ENCODE measurements at regions not wholly inside any gene's neighbourhood (a gene's known extent, or its start where the extent isn't known, plus 50 kb on each side); places are given as distances from the start of the nearest gene placed in this dataset.
"Not testable (repeated sequence)": the region's sequence is repeated elsewhere in the genome, so short reads cannot be mapped to it uniquely, and the experiment has no call there.

DNA sequence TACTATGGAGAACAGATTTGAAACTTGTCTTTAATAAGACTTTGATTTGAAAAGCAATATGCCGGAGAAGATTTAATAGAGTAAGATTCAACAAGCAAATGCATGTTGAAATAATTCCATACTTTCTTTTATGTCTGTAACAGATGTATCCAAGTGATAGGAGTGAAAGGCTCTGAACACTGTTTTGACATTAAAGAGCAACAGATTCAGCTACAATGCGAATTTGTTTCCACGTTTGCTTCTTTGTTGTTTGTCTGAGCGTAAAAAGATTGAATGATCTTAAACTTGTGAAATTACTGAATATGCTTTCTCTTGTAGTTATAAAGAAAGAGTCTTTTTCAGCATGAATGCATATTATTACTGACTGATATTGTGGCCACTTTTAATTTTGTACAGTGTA lies 2612.9 kb downstream of the PCDH9 start (continued):
- TF ChIP-seq RORB (CRISPR knock-in tag; IDR thresholded peaks at IDR 0.05): no peak

DNA sequence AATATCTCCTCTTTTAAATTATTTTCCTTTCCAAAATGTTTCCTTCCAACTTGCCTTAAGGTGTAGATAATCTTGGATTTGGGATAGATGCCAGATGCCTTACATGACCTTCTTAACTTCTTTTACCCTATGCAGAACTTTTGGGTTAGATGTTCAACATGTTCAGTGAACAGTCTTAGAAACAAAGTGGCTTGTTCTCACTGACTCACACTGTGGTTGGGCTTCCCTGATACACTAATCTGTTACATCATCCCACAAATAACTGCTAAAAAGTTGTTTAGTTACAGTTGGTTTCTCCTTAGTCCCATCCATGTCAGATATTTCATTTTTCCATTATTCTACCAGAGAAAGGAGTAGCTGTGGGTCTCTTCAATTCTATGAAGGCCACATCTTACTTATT lies 2638.2 kb downstream of the PCDH9 start:
- no peak for DNase-seq (ENCODE audit: low spot score)
- Mint-ChIP-seq H3K27ac (no peak overlapping the region), H3K9me3 (no peaks in the 10 kb centered on the region), H3K4me3 (no peak overlapping the region), H3K27me3 (ENCODE audit: low read depth) (no peaks in the 10 kb centered on the region), H3K4me1 (no peaks in the 10 kb centered on the region), H3K36me3 (no peaks in the 10 kb centered on the region)
- CTCF ChIA-PET: no interaction called here
- POLR2A ChIA-PET: no interaction called here
- TF ChIP-seq EMX1 (CRISPR knock-in tag; IDR thresholded peaks at IDR 0.05) (no peak), FOXK1 (CRISPR knock-in tag; IDR thresholded peaks at IDR 0.05) (no peak), JAZF1 (CRISPR knock-in tag; IDR thresholded peaks at IDR 0.05) (no peak)
- TF ChIP-seq, protein P1, sequence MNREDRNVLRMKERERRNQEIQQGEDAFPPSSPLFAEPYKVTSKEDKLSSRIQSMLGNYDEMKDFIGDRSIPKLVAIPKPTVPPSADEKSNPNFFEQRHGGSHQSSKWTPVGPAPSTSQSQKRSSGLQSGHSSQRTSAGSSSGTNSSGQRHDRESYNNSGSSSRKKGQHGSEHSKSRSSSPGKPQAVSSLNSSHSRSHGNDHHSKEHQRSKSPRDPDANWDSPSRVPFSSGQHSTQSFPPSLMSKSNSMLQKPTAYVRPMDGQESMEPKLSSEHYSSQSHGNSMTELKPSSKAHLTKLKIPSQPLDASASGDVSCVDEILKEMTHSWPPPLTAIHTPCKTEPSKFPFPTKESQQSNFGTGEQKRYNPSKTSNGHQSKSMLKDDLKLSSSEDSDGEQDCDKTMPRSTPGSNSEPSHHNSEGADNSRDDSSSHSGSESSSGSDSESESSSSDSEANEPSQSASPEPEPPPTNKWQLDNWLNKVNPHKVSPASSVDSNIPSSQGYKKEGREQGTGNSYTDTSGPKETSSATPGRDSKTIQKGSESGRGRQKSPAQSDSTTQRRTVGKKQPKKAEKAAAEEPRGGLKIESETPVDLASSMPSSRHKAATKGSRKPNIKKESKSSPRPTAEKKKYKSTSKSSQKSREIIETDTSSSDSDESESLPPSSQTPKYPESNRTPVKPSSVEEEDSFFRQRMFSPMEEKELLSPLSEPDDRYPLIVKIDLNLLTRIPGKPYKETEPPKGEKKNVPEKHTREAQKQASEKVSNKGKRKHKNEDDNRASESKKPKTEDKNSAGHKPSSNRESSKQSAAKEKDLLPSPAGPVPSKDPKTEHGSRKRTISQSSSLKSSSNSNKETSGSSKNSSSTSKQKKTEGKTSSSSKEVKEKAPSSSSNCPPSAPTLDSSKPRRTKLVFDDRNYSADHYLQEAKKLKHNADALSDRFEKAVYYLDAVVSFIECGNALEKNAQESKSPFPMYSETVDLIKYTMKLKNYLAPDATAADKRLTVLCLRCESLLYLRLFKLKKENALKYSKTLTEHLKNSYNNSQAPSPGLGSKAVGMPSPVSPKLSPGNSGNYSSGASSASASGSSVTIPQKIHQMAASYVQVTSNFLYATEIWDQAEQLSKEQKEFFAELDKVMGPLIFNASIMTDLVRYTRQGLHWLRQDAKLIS (CRISPR knock-in tag; IDR thresholded peaks at IDR 0.05; ENCODE audit: borderline replicate concordance): no peak
- no peak for ATAC-seq

DNA sequence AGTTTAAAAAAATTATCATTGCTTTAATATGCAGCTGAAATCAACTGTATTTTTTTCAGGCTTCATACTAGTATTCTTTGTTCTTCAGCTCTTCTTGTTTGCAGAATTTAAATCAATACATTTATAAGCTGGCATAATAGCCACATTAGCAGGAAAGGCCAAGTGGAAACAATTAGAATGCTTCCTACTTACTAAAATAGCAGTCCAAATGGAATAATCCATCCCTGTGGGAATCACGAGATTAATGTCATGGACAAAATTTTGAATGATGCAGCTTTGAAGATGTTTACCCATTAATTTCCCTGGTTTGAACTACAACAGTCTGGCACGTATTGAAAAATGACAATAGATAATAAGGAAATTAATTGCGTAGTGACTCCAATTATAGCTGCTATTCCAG lies 2650.8 kb downstream of the PCDH9 start:
- Mint-ChIP-seq H3K9me3 (peaks cover 4% of the 10 kb centered on the region), H3K4me3 (no peak overlapping the region), H3K36me3 (no peaks in the 10 kb centered on the region)

DNA sequence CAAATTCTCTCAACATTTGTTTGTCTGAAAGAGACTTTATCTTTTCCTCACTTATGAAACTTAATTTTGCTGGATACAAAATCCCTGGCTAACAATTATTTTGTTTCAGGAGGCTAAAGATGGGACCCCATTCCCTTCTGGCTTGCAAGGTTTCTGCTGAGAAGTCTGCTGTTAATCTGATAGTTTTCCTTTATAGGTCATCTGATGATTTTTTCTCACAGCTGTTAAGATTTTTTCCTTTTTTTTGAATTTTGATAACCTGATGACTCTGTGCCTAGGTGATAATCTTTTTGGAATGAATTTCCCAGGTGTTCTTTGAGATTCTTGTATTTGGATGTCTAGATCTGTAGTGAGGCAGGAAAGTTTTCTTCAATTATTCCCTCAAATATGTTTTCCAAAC lies 2661.4 kb downstream of the PCDH9 start:
- no peak overlapping the region for H3K27ac Mint-ChIP-seq
- H3K9me3 Mint-ChIP-seq: peaks cover 81% of the 10 kb centered on the region
- peaks cover 42% of the 10 kb centered on the region for H3K36me3 Mint-ChIP-seq
- H3K4me1 Mint-ChIP-seq: no peaks in the 10 kb centered on the region
- ChIA-PET CTCF (no interaction called here), POLR2A (no interaction called here)
- no peaks in the 10 kb centered on the region for H3K27me3 Mint-ChIP-seq (ENCODE audit: low read depth)
- TF ChIP-seq, protein P2, sequence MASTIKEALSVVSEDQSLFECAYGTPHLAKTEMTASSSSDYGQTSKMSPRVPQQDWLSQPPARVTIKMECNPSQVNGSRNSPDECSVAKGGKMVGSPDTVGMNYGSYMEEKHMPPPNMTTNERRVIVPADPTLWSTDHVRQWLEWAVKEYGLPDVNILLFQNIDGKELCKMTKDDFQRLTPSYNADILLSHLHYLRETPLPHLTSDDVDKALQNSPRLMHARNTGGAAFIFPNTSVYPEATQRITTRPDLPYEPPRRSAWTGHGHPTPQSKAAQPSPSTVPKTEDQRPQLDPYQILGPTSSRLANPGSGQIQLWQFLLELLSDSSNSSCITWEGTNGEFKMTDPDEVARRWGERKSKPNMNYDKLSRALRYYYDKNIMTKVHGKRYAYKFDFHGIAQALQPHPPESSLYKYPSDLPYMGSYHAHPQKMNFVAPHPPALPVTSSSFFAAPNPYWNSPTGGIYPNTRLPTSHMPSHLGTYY (CRISPR knock-in tag; IDR thresholded peaks at IDR 0.05): no peak
- peak; percentile 66; the same call in 1 of the 2 replicates for TF ChIP-seq ZNF317 (CRISPR knock-in tag; IDR thresholded peaks at IDR 0.05; ENCODE audit: borderline replicate concordance, low read depth)
- no peak overlapping the region for H3K4me3 Mint-ChIP-seq
- DNase-seq (ENCODE audit: low spot score): no peak
- no peak for ATAC-seq

More for the DNA sequence above, 2650.8 kb downstream of the PCDH9 start:
- POLR2A ChIA-PET: no interaction called here
- TF ChIP-seq JAZF1 (CRISPR knock-in tag; IDR thresholded peaks at IDR 0.05) (no peak), TEAD1 (CRISPR knock-in tag; IDR thresholded peaks at IDR 0.05) (no peak), ESRRA (CRISPR knock-in tag; IDR thresholded peaks at IDR 0.05; ENCODE audit: borderline replicate concordance) (no peak), ATF1 (CRISPR knock-in tag; IDR thresholded peaks at IDR 0.05) (no peak), TCF7 (CRISPR knock-in tag; IDR thresholded peaks at IDR 0.05; ENCODE audit: low read depth) (no peak), ZNF423 (CRISPR knock-in tag; IDR thresholded peaks at IDR 0.05) (no peak), NFYB (CRISPR knock-in tag; conservative IDR thresholded peaks at IDR 0.05; ENCODE audit: low read depth) (no peak), SMAD3 (CRISPR knock-in tag; IDR thresholded peaks at IDR 0.05; ENCODE audit: borderline replicate concordance) (no peak), ZBTB21 (CRISPR knock-in tag; IDR thresholded peaks at IDR 0.05; ENCODE audit: borderline replicate concordance) (no peak), HMGA2 (CRISPR knock-in tag; IDR thresholded peaks at IDR 0.05) (no peak)
- TF ChIP-seq, protein P3, sequence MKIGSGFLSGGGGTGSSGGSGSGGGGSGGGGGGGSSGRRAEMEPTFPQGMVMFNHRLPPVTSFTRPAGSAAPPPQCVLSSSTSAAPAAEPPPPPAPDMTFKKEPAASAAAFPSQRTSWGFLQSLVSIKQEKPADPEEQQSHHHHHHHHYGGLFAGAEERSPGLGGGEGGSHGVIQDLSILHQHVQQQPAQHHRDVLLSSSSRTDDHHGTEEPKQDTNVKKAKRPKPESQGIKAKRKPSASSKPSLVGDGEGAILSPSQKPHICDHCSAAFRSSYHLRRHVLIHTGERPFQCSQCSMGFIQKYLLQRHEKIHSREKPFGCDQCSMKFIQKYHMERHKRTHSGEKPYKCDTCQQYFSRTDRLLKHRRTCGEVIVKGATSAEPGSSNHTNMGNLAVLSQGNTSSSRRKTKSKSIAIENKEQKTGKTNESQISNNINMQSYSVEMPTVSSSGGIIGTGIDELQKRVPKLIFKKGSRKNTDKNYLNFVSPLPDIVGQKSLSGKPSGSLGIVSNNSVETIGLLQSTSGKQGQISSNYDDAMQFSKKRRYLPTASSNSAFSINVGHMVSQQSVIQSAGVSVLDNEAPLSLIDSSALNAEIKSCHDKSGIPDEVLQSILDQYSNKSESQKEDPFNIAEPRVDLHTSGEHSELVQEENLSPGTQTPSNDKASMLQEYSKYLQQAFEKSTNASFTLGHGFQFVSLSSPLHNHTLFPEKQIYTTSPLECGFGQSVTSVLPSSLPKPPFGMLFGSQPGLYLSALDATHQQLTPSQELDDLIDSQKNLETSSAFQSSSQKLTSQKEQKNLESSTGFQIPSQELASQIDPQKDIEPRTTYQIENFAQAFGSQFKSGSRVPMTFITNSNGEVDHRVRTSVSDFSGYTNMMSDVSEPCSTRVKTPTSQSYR (CRISPR knock-in tag; IDR thresholded peaks at IDR 0.05): no peak
- TF ChIP-seq, protein P4, sequence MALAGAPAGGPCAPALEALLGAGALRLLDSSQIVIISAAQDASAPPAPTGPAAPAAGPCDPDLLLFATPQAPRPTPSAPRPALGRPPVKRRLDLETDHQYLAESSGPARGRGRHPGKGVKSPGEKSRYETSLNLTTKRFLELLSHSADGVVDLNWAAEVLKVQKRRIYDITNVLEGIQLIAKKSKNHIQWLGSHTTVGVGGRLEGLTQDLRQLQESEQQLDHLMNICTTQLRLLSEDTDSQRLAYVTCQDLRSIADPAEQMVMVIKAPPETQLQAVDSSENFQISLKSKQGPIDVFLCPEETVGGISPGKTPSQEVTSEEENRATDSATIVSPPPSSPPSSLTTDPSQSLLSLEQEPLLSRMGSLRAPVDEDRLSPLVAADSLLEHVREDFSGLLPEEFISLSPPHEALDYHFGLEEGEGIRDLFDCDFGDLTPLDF (CRISPR knock-in tag; IDR thresholded peaks at IDR 0.05): no peak
- H3K4me1 Mint-ChIP-seq: no peaks in the 10 kb centered on the region
- ATAC-seq: no peak
- DNase-seq (ENCODE audit: low spot score): no peak
- CTCF ChIA-PET: no interaction called here
- H3K27ac Mint-ChIP-seq: no peak overlapping the region
- no peaks in the 10 kb centered on the region for H3K27me3 Mint-ChIP-seq (ENCODE audit: low read depth)

DNA sequence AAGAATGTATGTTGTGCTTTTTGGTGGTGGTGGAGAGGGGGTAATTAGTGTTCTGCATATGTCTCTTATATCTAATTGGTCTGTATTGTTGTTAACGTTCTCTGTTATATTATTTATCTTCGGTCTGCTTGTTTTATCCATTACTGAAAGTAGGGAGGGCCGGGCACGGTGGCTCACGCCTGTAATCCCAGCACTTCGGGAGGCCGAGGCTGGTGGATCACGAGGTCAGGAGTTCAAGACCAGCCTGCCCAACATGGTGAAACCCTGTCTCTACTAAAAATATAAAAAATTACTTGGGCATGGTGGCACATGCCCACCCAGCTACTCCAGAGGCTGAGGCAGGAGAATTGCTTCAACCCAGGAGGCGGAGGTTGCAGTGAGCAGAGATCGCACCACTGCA lies 2672.1 kb downstream of the PCDH9 start:
- H3K36me3 Mint-ChIP-seq; POLR2A ChIA-PET; DNase-seq (ENCODE audit: low spot score); H3K27ac Mint-ChIP-seq; CTCF ChIA-PET; H3K27me3 Mint-ChIP-seq (ENCODE audit: low read depth); H3K4me3 Mint-ChIP-seq; H3K4me1 Mint-ChIP-seq; H3K9me3 Mint-ChIP-seq; ATAC-seq: not testable (repeated sequence)
